ENCODE measurements at regions not wholly inside any gene's neighbourhood (a gene's known extent, or its start where the extent isn't known, plus 50 kb on each side); places are given as distances from the start of the nearest gene placed in this dataset.
"Not testable (repeated sequence)": the region's sequence is repeated elsewhere in the genome, so short reads cannot be mapped to it uniquely, and the experiment has no call there.

- DNase-seq (ENCODE audit: low read depth): no peak
Measured at GRCh38 chr20:40276301-40276700, 412.7 kb downstream of the MAFB start.

- DNase-seq (ENCODE audit: low read depth): no peak
Measured at GRCh38 chr20:40275738-40276137, 413.3 kb downstream of the MAFB start.

GRCh38 chr20:40274912-40275533 is 414.0 kb downstream of the MAFB start:
- DNase-seq (ENCODE audit: low read depth): no peak

GRCh38 chr20:40269274-40269673 is 419.8 kb downstream of the MAFB start:
- not testable (repeated sequence) for DNase-seq (ENCODE audit: low read depth)

- DNase-seq (ENCODE audit: low read depth): no peak
Measured at GRCh38 chr20:40268321-40269075, 420.5 kb downstream of the MAFB start.

GRCh38 chr20:40265825-40266533 is 423.1 kb downstream of the MAFB start:
- no peak for DNase-seq (ENCODE audit: low read depth)

- no peak for DNase-seq (ENCODE audit: low read depth)
Measured at GRCh38 chr20:40262219-40262618, 426.8 kb downstream of the MAFB start.

GRCh38 chr20:40258931-40259330 is 430.1 kb downstream of the MAFB start:
- no peak for DNase-seq (ENCODE audit: low read depth)

GRCh38 chr20:40257763-40258162 is 431.3 kb downstream of the MAFB start:
- DNase-seq (ENCODE audit: low read depth): no peak

- DNase-seq (ENCODE audit: low read depth): no peak
Measured at GRCh38 chr20:40255365-40255764, 433.7 kb downstream of the MAFB start.

- no peak for DNase-seq (ENCODE audit: low read depth)
Measured at GRCh38 chr20:40254023-40254772, 434.8 kb downstream of the MAFB start.

- DNase-seq (ENCODE audit: low read depth): no peak
Measured at GRCh38 chr20:40251284-40251932, 437.6 kb downstream of the MAFB start.

GRCh38 chr20:40249805-40250204 is 439.2 kb downstream of the MAFB start:
- DNase-seq (ENCODE audit: low read depth): no peak

GRCh38 chr20:40245829-40246228 is 443.2 kb downstream of the MAFB start:
- no peak for DNase-seq (ENCODE audit: low read depth)

GRCh38 chr20:40244286-40244685 is 444.8 kb downstream of the MAFB start:
- DNase-seq (ENCODE audit: low read depth): no peak

GRCh38 chr20:40241596-40242343 is 447.3 kb downstream of the MAFB start:
- DNase-seq (ENCODE audit: low read depth): no peak

GRCh38 chr20:40238511-40238910 is 450.5 kb downstream of the MAFB start:
- no peak for DNase-seq (ENCODE audit: low read depth)

- no peak for DNase-seq (ENCODE audit: low read depth)
Measured at GRCh38 chr20:40234593-40234992, 454.4 kb downstream of the MAFB start.

- no peak for DNase-seq (ENCODE audit: low read depth)
Measured at GRCh38 chr20:40233406-40233805, 455.6 kb downstream of the MAFB start.

- DNase-seq (ENCODE audit: low read depth): no peak
Measured at GRCh38 chr20:40232756-40233155, 456.3 kb downstream of the MAFB start.

GRCh38 chr20:40232273-40232672 is 456.8 kb downstream of the MAFB start:
- no peak for DNase-seq (ENCODE audit: low read depth)

Data from activated T-helper 1 cell treated with Interleukin-2 at 50 U/mL for 16 hours (primary cell).